GM19372 (cell line): ENCODE measurements at regions not wholly inside any gene's neighbourhood (a gene's known extent, or its start where the extent isn't known, plus 50 kb on each side); places are given as distances from the start of the nearest gene placed in this dataset.
"Not testable (repeated sequence)": the region's sequence is repeated elsewhere in the genome, so short reads cannot be mapped to it uniquely, and the experiment has no call there.

Source experiments
- ATAC-seq: cut with Tn5 transposase; IDR thresholded peaks from one replicate; pipeline ENCODE4 v1.9.1; 2021; ENCODE audit warnings: mild to moderate bottlenecking, low read depth, moderate library complexity; ENCODE audit not compliant: unreplicated experiment

DNA sequence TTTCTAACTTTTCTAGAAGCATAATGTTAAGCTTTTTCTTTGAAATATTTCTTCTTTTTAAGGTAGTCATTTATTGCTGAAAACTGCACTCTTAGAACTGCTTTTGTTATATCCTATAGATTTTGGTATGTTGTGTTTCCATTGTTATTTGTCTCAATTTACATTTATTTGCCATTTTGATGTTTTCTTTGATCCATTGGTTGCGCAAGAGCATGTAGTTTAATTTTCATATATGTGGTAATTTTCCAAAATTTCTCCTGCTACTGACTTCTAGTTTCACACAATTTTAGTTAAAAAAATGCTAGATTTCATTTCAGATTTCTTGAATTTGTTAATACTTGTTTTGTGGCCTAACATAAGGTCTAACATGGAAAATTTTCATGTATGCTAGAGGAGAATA lies 1029.3 kb upstream of the TYRP1 start:
- ATAC-seq, result no peak

DNA sequence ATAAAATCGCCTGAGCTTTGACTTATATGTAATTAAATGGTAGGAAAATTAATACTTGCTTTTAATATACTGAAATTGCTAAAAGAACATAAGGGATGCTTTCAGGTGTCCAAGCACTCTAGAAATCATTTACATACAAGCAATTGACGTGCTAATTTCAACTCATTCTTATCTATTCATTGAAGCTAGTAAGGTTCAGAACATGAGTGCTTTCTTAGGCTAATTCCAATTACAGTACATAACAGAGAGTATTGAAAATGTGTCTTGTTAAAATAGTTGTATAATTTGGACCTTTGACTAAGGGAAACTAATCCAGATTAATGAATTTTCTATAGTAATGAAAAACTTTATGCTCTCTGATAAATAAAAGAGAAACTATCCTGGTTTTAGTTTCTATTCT lies 1016.4 kb upstream of the TYRP1 start:
- ATAC-seq, result no peak

DNA sequence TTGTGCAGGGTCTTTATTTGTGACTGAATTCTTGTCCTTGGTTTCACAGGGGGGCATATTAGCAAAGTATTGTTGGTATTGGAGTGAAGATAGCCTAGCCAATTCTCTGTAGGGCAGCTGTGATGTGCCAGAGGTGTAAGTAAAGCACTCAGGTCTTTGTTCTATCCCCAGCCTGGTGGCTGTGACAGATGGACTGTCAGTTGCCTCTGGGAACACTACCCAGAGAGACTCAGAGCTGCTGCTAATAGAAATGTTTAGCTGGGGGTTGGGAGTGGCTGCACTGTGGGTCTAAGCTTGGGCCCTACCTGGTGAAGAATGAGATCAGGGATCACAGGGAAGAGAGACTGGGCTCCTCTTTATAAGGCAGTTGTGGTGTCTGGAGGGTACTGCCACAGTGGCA lies 1006.5 kb upstream of the TYRP1 start:
- ATAC-seq, result no peak

DNA sequence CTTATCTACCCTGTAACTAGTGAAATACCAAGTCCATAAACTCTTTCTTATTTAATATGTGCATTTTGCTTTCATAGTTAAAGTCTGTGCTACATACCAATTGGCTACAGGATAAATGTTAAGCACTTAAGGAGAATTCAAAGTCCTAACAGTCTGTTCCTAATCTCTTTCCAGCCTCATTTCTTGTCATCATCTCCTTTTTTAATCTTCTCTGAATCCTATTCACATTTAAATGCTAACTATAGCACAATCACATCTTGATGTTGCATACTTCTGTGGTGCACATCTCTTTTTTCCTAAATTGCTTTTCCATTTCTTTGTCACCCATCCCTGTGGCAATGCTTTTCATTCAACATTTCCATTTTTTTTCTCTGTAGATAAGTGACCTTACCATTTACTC lies 996.1 kb upstream of the TYRP1 start:
- ATAC-seq, result no peak

DNA sequence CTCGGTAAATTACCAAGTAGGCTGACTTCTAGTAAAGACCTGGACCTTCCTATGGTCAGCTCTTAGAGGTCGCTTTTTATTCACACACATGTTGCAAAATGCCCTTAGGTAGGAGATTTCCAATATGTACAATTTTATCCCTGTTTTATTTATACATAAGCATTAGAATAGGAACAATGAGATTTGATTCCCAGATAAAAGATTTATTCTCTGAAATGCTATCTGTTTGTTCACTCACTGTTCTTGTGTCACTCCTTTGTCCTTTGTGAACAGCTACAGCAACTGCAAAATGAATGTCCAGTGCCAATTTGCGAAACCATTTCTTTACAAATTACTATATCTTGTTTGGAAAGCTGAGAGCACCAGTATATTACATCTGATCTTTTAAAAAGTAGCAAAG lies 991.5 kb upstream of the TYRP1 start:
- no peak for ATAC-seq

DNA sequence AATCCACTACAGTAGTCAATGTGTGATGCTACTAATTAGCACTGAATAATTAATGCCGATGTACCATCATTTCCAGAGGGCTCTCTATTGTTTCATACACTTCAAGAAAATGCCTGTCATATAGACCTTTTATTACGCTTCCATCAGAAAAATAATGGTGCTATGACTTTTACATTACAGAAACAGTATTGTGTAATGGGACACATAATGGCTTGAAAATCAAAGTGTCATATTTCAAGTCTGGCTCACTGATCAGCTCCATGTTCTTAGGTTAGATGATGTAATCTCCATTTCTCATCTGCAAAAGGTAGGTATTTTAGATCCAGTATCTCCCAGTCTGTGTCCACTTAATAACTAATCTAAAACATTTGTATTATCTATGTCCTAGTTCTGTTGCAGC lies 990.6 kb upstream of the TYRP1 start:
- ATAC-seq, result no peak

DNA sequence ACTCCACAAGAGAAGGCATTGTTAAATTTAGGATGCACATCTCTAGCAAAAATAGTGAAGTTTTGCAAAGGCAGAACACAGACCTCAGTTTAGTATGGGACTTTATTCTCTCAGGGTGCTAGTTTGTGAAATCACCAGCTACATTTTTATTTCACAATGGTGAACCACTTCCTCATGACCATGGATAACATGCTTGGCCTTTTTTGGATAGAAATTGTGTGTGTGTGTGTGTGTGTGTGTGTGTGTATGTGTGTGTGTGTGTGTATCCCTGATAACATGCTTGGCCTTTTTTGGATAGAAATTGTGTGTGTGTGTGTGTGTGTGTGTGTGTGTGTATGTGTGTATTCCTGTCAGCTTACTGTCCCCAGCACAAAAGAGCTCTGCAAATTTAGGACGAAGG lies 989.0 kb upstream of the TYRP1 start:
- ATAC-seq, result not testable (repeated sequence)

DNA sequence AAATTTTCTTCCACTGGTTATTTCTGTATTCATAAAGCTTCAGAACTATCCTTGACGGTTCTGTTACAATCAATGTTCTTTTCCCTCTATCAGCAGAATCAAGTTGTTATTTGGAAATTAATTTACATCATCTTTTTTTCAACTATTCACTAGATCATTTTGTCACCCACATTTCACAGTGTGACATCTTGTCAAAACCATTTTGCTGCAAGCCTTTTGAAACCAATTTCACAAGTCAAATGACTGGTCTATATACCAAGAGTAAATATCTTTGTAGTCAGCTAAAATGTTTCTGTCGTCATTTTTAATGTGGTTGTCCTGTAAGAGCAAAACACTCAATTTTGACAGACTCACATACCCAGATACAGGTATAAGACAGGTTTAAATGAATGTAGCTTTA lies 984.3 kb upstream of the TYRP1 start:
- no peak for ATAC-seq

DNA sequence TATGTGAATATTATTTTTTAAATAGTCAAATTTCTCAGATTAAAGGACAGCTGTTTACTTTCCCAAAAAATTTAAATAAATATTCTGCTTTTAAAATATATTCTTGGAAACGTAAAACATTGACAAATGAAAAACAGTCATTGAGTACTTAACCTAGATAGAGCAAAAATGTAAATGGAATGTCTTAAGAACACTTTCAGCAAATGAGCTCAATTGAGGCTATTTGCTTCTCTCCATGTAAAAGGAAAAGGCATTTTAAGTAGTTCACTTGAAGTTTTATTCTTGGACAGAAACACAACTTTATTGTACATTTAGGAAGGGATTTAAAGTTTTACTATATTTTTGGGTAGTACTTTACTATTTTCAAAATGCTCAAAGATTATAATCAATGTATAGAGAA lies 983.6 kb upstream of the TYRP1 start:
- ATAC-seq, result no peak

DNA sequence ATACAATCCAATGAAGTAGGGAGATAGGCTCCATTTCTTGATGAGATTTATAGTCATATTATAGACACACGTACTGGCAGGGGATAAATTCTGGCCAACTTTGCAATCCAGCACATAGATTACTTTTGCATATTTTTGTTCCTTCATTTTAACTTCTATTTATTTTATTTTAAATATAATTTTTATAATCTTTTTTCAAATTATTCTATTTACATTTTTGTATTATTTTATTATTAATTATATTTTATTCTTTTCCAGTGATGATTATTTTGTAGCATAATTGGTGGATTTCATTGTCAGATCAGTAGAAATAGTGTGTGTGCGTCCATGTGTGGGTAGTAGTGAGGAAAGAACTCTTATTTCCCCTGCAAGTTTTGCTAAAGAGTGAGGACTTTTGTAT lies 980.1 kb upstream of the TYRP1 start:
- ATAC-seq, result no peak

DNA sequence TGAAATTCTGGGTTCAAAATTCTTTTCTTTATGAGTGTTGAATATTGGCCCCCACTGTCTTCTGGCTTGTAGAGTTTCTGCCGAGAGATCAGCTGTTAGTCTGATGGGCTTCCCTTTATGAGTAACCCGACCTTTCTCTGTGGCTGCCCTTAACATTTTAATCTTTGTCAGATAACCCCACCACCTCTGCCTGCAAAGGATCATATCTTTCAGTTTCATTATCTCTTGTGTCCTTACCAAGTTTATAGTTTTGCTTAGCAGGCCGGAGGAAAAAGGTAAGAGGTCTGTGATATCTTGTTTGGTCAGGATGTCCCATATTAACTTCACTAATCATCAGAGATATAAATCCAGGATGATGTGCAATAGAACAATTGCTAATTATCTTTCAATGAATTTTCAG lies 970.2 kb upstream of the TYRP1 start:
- ATAC-seq, result no peak

DNA sequence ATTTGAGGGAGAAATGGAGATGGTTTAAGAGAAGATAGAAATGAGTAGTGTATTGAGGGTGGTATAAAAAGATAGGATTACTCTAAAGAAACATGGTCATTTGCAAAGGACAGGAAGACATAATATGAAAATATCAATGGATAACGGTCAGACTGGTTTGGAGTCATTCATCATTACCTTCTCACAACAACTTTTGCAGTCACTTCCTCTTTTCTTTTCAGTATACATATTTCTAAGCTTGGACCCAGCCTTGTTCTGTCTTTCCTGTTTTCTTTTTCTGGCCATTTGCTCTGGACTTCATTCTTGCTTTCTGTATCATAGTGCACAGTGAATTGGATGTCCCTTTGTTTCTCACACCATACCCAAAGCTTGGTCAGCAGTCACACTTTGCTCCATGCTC lies 966.5 kb upstream of the TYRP1 start:
- ATAC-seq, result no peak

DNA sequence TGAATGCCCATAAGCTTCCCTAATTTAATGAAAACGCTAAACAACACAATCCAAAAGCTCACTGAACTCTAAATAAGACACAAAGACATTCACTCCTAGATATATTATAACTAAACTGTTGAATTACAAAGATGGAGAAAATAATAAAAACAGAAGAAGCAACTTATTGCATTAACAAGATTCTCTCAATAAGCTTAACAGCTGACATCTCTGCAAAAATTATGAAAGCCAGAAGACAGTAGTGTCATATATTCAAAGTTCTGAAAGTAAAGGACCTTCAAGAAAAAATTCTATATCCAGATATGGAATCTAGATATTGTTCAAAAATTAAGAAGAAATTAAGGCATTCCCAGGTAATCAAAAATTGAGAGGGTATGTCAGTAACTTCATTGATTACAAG lies 957.8 kb upstream of the TYRP1 start:
- ATAC-seq, result no peak

DNA sequence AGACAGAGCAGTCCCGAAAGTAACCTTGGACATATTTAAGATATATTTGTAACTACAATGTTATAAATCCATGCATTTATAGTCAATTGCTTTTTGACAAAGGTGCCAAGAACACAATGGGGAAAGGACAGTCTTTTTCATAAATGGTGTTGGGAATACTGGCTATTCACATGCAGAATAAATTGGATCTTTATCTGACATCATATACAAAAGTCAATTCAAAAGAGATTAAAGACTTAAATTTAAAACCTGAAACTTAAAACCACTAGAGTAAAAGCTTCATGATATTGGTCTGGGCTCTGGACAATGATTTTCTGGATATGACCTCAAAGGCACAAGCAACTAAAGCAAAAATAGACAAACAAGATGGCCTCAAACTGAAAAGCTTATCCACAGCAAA lies 950.7 kb upstream of the TYRP1 start:
- no peak for ATAC-seq

DNA sequence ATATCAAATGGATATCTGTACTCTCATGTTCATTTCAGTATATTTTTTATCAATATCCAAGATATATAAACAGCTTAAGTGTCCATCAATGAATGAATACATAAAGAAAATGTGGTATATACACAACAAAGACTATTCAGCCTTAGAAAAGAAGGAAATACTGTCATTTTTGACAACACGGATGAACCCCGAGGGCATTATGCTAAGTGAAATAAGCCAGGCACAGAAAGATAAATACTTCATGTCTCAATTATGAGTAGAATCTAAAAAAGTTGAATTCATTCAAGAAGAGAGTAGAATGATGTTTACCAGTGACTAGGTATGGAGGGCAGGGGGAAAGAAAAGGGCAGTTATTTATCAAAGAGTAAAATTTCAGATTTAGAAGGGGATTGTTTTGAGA lies 949.8 kb upstream of the TYRP1 start:
- no peak for ATAC-seq

DNA sequence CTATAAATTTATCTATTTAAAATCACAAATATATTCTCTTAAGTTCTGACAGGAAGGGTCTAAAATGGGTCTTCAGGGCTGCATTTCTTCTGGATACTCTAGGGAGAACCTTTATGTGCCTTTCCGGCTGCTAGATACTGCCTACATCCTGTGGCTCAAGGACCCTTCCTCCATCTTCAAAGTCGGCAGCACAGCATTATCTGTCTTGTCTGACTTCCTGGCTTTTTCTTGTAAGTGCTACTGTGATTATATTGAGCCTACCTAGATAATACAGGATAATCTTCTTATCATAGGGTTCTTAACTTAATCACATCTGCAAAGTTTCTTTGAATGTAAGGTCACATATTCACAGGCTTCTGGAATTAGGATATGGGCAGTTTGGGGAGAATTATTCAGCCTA lies 943.8 kb upstream of the TYRP1 start:
- no peak for ATAC-seq

DNA sequence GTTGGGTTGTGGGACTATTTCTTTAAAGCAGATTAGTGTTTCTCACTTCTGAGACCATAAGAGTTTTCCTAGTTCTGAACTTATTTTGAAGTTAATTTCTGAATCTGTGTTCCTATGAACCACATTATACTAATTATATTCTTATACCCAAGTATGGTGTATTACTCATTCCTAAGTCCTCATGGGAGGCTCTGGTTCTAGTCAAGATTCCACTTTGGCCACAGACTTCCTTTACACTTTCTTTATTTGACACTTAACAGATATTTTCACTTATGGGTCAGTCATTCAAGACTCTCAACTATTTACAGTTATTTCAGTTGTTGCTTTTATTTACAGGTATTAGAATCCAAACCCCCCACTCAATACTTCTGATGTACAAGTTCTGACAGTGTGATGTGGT lies 937.2 kb upstream of the TYRP1 start:
- no peak for ATAC-seq

DNA sequence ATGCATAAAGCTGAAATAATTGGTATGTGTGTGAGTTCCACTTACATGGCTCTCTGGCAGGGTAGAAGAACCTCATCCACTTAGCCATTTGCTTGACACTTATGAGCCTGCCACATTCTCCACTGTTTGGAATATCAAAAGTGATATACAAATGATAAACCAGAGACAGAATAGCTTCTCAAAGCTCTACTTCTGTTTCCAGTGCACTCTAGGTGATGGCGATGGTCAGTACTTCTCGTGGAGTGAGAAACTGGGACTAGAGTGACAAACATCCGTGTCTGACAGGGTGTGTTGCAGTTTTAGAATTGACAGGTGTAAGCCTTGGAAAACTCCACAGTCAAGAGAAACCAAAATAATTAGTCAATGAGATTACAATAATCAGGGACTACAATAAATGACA lies 935.8 kb upstream of the TYRP1 start:
- ATAC-seq, result no peak

DNA sequence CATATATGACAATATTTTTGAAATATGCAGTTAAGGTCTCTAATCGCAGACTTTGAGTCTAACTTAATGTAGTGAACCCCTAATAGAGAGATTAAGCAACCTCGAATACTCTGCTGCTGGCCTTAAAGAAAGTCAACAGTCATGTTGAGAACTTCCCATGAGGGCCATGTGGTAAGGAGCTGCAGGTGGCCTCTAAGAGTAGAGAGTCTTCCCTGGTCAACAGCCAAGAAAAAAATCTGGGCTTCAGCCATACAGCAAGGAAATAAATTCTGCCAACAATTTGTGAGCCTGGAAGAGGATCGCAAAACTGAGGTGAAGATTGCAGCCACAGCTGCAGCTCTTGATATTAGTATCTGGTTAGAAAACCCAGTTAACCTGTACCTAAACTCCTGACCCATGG lies 935.2 kb upstream of the TYRP1 start:
- no peak for ATAC-seq

DNA sequence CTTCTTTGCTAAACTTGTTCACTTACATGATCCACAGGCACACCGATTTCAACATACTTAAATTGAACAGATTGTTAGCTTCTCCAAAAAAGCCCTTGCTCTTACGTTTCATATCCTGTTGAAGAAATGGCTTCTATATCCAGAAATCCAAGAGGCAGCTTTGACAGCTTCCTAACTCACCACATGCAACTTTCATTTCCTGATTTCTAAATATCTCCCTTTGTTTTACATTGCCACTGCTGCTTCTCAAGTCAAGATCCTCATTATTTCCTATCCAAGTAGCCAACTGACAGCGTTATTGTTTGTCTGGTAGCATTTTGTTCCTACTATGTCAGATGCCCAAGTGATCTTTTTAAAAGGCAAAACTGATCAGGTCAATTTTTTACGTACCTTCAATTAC lies 913.2 kb upstream of the TYRP1 start:
- ATAC-seq, result no peak

DNA sequence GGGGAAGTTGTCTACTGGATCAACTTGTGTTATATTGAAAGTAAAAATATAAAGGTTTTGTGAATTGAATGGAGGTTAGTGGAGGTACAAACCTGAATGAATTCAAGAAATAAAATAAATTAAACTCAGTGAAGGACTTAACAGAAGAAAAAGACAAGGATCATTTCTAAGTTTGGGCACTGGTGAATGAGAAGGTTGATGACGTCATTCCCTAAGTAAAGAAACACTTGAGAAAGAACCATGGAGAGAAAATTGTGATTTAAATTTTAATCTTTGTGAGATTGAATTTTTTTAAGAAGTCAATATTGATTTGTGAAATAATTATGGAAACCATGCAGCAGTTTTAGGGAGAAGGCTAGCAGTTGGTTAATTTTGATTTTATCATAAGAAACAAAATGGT lies 900.3 kb upstream of the TYRP1 start:
- no peak for ATAC-seq

DNA sequence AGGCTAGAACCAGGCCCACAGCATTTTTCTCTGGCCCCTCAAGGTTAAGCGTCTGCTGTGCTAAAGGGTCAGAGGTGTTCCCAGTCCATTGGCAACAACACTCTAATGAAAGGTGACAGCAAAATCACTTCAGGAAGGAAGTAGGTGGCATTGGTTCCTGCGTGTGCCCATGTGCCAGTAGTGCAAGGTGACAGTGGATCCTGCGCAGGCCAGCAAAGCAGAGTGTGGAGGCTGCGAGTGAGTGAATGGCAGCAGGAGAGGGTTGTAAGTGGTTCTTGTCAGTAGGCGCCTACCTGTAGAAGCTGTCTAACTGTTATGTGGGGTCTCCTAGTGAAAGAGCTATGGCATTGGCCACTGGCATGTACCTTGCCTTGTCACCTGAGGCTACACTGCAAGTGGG lies 898.2 kb upstream of the TYRP1 start:
- no peak for ATAC-seq

DNA sequence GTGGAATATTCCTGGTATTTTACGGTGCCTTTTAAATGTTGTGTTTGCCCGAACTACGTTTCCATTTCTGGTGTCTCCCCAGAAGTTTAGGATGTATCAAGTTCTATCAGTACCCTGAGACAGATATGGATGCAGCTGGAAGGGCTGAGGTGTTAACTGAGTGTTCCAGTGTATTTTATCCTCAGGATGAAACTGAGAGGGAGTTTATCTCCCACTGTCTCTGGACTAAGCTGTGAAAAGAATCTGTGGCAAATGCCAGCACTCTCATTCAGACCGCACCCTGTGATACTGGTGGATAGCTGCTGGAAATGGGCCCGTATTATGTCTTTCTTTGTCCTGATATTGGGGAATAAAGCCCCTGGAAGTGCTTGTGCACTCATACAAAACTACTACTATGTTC lies 887.2 kb upstream of the TYRP1 start:
- no peak for ATAC-seq
